Astrocyte of the spinal cord (primary cell): ENCODE measurements at regions not wholly inside any gene's neighbourhood (a gene's known extent, or its start where the extent isn't known, plus 50 kb on each side); places are given as distances from the start of the nearest gene placed in this dataset.

ENCODE experiments used
- DNase-seq: peaks from one replicate; pipeline ENCODE4 v3.0.0; 2011; ENCODE audit warnings: low read depth, low spot score
- H3K4me3 ChIP-seq: 2 replicates; pipeline ENCODE4 v1.5.1; 2011; ENCODE audit warnings: low read depth, mild to moderate bottlenecking, low read length, moderate library complexity
- in situ Hi-C: cut with HindIII; loops from 2 replicates; pipeline ENCODE4 v1.10.0; 2017; ENCODE audit warnings: low sequenced_read_pairs
- TF ChIP-seq, protein P1 (sequence below): IDR thresholded peaks from 2 replicates; pipeline ENCODE4 v1.5.1; 2012; ENCODE audit warnings: low read depth, mild to moderate bottlenecking, low read length, inconsistent platforms

DNA sequence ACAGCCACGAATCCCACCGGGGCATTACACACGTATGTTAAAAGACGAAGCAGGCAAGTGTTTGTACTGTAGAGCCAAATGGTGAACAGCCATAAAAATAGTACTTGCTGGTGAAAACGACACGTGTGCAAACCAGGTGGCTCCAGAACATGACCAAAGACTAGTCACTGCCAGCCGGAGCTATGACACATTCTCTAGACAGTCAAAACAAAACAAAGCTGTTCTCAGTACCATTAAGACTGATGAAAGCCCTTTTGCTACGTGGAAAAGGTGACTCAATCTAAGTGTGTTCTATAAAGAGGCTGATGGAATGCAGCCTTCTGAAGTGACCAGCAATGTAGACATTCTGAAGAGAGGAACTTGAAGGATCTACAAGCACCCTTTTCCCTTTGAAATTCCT is 367.7 kb upstream of the NETO1 start:
- peak; percentile 96 for DNase-seq
- in situ Hi-C loops, result no loop called here
- TF ChIP-seq, protein P1, sequence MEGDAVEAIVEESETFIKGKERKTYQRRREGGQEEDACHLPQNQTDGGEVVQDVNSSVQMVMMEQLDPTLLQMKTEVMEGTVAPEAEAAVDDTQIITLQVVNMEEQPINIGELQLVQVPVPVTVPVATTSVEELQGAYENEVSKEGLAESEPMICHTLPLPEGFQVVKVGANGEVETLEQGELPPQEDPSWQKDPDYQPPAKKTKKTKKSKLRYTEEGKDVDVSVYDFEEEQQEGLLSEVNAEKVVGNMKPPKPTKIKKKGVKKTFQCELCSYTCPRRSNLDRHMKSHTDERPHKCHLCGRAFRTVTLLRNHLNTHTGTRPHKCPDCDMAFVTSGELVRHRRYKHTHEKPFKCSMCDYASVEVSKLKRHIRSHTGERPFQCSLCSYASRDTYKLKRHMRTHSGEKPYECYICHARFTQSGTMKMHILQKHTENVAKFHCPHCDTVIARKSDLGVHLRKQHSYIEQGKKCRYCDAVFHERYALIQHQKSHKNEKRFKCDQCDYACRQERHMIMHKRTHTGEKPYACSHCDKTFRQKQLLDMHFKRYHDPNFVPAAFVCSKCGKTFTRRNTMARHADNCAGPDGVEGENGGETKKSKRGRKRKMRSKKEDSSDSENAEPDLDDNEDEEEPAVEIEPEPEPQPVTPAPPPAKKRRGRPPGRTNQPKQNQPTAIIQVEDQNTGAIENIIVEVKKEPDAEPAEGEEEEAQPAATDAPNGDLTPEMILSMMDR, result no peak
- no peak overlapping the region for H3K4me3 ChIP-seq

DNA sequence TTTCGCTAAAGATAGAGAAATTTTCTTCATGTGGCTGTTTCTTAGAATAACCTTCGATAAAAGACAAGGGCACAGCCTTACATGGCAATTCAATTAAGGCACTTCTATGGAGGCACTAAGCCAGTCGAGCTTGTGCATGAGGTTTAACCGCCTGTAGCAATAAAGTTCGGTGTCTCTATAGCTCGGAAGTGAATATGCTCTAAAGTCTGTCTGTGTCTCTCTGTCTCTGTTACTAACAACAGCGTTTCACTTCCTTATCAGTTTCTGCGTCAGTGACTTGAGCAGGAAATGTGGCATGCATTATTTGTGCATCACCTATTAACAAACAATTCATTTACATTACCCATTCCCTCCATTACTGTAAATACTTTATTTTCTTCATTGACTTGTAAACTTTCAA is 365.1 kb upstream of the NETO1 start:
- in situ Hi-C loops, result no loop called here
- H3K4me3 ChIP-seq, result no peak overlapping the region
- TF ChIP-seq, protein P1, result no peak
- no peak for DNase-seq

GRCh38 chr18:73220663-73221062 is 352.9 kb upstream of the NETO1 start:
- TF ChIP-seq, protein P1, result no peak
- in situ Hi-C loops, result no loop called here
- DNase-seq, result no peak
- H3K4me3 ChIP-seq, result no peak overlapping the region

DNA sequence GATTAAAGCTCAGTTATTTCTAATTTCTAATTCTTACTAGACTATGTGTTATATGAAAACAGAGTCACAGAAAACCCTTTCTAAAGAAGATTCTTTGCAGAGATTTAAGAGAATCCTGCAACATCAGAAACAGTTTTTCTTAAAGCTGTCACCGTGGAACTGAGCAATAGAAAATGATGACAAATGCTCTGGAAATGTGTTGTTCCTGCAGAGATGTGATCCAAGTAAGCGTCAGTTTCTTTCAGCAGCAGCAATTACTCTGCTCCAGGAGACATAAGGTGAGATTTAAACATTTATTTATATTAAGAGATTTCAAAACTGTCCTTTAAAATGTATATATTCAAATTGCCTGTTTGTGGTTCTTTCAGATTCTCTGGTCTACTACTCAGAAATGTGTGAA is 350.5 kb upstream of the NETO1 start:
- TF ChIP-seq, protein P1, result no peak
- DNase-seq, result no peak
- no peak overlapping the region for H3K4me3 ChIP-seq
- in situ Hi-C loops, result no loop called here

- TF ChIP-seq, protein P1, result no peak
- in situ Hi-C loops, result no loop called here
- DNase-seq, result no peak
- H3K4me3 ChIP-seq, result no peak overlapping the region
Observed at GRCh38 chr18:73214970-73215369, 347.2 kb upstream of the NETO1 start.

GRCh38 chr18:73212442-73212841 is 344.7 kb upstream of the NETO1 start:
- TF ChIP-seq, protein P1, result no peak
- no peak for DNase-seq
- H3K4me3 ChIP-seq, result no peak overlapping the region
- in situ Hi-C loops, result no loop called here

DNA sequence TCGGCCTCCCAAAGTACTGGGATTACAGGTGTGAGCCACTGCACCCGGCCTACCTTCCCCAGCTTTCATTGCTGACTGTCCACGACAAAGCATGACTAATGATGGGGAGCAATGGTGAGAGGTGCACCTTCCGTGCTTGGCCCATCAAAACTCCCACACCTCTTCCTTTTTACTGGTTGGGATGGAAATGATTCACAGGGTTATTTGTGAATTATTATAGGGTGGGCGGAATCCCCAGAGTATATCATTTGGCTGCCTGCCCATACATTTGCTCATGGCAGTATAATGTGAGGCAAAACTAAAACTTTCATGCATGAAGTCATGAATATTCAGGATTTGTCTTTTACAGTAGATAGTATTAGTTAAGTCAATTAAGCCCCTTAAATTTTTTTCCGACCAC is 334.2 kb upstream of the NETO1 start:
- TF ChIP-seq, protein P1, result no peak
- peak; percentile 23 for DNase-seq
- no peak overlapping the region for H3K4me3 ChIP-seq
- in situ Hi-C loops, result no loop called here
